GM18909 (cell line): ENCODE measurements at regions not wholly inside any gene's neighbourhood (a gene's known extent, or its start where the extent isn't known, plus 50 kb on each side); places are given as distances from the start of the nearest gene placed in this dataset.
"Not testable (repeated sequence)": the region's sequence is repeated elsewhere in the genome, so short reads cannot be mapped to it uniquely, and the experiment has no call there.

Source experiments
- ATAC-seq: cut with Tn5 transposase; IDR thresholded peaks from one replicate; pipeline ENCODE4 v1.9.1; 2021; ENCODE audit warnings: mild to moderate bottlenecking; ENCODE audit not compliant: unreplicated experiment, poor library complexity

DNA sequence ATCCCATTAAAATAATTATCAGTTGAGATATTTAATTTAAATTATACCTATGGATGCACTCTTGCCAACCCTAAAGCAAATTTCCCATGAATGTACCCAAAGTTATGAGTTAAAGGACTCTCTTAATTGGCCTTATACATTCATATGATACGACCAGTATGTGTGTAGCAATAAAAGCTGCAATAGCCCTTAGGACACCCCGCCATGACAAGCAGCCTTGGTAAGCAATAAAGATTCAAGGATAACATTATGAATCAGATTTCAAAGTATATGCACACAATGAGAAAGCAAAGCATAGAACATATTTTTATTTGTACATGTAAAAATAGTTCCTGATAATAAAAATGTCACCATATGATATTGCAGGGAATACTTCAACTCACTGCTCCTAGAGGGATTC is 1699.3 kb upstream of the CDH9 start:
- no peak for ATAC-seq

DNA sequence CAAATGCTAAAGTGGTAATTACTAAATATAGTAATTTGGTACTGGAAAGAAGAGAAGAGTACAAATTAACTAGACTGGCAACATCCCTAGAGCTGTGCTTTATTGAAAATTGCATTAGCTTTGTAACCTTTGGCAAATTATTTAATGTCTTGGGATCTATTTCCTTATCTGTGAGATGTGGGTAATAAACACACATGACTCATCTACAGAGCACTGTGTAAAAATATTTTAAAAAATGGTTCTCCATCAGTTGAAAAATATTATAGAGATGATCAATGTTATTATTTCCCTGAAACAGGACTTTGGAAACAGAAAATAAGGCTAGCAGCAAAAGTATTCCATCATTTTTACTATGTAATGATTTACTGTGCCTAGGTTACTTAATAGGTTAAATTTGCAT is 1698.8 kb upstream of the CDH9 start:
- no peak for ATAC-seq

DNA sequence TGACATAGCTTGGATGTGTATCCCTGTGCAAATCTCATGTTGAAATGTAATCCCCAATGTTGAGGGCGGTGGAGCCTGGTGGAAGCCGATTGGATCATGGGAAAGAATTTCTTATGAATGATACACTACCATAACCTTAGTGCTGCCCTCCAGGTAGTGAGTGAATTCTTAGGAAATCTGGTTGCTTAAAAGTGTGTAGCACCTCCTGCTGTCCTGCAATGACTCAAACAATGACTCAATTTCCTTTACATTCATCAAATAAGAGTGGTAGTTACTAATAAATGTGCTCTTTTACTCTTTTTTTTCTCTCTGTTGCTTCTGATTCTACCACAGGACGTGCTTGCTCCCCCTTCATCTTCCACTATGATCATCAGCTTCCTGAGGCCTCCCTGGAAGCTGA is 1696.0 kb upstream of the CDH9 start:
- ATAC-seq = no peak

DNA sequence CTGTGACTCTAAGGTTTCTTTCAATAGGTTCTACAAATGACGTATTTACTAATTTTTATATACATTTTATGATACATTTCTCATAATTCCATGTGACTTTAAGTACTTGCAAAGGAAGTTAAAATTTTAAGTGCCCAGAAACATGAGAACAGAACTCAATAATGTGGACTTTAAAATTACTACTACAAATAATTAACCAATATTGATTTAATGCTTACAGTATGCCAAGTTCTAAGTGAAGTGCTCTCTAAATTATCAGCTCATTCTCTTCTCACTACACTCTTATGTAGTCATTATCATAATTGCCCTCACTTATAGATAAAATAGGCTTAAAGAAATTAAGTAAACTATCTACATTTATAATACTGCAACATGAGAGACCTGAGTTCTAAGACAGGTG is 1690.7 kb upstream of the CDH9 start:
- no peak for ATAC-seq

- ATAC-seq = no peak
Measured at GRCh38 chr5:28726815-28727214, 1688.4 kb upstream of the CDH9 start.

DNA sequence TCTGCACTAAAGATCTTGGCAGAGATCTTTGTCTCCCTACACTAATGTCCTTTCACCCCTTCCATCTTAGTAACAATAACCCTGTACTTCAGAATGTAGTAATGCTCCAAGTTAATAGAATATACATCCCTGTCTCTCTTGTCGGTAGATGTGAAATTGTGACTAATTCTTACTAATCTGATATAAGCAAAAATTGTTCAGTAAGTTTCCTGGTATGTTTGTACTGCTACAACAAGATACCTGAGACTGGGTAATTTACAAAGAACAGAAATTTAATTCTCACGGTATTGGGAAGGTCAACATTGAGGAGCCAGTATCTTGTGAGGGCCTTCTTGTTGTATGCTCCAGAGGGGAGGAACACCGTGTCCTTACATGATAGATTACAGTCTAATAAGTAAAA is 1686.6 kb upstream of the CDH9 start:
- ATAC-seq = no peak

DNA sequence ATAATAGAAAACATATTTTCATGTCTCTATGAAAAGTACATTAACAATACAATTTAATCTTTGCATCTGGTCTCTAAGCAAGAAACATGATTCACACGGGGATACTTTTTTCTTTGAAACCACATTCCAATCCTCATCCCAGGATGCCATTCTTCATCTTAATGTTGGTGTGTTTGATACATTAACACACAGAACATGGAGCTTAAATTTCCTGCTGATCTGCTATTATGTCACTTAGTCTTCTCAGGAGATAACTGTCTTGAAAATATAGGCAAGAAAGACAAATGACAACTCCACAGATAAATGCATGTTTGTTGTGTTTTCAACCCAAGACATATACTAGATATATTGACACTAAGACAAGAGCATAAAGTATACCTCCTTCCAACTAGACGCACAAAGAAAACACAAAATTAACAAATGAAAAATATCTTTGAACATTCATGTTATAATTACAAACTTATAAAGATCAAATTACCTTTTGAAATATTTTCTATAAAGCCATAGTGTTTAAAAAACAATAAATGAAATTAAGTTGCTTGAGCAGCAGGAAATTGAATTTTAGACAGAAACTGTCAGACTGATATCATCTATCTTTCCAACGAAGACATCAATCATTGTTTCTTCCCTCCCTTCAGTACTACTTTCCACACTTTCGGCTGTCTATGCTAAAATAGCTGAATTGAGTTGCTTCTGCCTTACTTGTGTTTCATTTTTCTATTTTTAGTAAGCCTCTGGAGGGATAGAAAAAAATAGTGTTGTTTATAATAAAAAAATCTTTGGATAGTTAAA is 1676.7 kb upstream of the CDH9 start:
- no peak for ATAC-seq

DNA sequence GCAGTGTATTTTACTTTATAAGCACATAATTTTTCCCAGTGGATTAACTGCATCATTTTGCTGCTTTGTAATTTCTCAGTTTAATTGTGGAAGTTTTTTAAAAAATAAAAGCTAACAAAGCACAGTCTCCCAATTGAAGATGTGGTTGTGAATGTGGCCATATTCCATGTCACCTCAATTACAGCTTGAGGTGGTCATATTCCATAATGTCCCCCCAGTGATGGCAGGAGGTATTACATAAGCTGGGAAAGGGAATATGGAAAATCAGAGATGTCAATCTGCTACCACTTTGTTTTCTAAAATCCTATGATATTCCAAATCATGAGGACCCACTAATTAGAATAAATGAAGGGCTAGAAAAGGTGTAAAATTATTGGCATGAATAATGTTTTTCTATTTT is 1672.0 kb upstream of the CDH9 start:
- no peak for ATAC-seq

- no peak for ATAC-seq
Measured at GRCh38 chr5:28708472-28708871, 1670.1 kb upstream of the CDH9 start.

GRCh38 chr5:28707706-28708105 is 1669.3 kb upstream of the CDH9 start:
- no peak for ATAC-seq

GRCh38 chr5:28703651-28704260 is 1665.4 kb upstream of the CDH9 start:
- ATAC-seq = no peak

DNA sequence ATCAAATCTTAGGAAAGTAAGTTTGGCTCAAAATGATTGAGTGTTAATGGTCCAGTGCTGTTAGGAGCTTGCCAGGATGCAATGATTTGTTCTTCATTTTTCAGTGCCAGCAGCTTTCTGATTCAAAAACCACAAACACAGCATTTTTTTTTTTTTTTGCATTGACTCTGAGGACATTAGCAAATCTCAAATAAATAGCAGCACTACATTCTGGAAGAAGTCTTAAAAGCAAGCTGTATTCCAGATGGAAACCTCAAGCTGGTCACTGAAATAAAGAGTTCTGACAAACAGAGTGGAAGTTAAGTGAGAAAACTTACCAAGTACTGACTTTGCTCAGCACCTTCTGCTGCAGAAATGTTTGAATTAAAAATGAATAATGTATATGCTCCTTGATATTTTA is 1653.1 kb upstream of the CDH9 start:
- ATAC-seq = no peak

DNA sequence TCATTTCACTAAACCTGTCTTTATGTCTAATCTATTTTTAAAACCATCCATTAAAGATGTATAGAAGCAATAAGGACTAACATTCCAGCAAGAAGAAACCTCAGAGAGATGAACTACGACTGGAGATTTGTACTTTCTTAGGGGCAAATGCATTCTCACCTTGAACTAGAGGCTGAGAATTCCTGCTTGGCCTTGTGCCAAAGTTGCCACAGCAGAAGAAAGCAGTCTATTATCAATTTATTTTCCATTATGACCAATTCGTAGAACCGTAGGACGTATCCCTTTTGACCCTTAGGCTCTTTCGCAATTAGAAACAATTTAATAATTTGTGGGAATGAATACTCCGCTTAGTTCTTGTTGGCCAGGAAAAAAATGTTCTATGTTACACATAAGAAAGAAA is 1647.4 kb upstream of the CDH9 start:
- no peak for ATAC-seq

DNA sequence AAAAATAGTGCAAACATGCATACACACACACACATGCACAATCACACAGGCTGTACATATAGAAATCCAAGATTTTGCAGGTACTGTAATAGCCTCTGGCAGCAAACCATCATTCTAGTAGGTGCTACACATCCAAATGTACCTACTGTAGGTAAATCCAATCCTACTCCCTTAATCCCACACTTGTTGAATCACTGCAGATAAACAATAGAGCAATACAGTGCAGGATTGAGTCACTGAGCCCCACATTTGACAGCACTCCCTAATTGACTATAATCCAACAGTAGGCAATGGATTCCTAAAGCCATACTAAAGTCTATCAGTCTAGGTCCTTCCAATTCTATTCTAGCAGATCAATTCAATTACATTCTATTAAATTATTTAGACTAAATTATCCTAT is 1640.5 kb upstream of the CDH9 start:
- ATAC-seq = no peak

- no peak for ATAC-seq
Measured at GRCh38 chr5:28666110-28666509, 1627.7 kb upstream of the CDH9 start.

GRCh38 chr5:28648108-28648507 is 1609.7 kb upstream of the CDH9 start:
- ATAC-seq = no peak

DNA sequence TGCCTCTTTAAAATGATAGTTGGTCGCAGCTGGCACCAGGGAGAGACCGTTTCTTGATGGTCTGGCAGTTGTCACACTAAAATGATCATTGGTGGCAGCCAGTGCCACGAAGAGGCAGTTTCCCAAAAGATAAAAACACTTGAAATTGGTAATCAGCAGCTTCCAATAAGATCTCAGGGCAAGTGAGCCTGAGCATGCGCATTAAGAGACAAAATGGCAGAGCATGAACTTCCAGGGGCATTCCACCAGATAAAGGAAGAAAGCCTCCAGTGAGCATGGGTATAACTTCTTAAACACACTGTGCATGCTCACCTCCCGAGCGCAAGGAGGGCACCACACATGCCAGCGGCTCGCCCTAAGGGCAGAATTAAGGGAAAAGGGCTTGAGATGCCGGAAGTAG is 1594.2 kb upstream of the CDH9 start:
- no peak for ATAC-seq

DNA sequence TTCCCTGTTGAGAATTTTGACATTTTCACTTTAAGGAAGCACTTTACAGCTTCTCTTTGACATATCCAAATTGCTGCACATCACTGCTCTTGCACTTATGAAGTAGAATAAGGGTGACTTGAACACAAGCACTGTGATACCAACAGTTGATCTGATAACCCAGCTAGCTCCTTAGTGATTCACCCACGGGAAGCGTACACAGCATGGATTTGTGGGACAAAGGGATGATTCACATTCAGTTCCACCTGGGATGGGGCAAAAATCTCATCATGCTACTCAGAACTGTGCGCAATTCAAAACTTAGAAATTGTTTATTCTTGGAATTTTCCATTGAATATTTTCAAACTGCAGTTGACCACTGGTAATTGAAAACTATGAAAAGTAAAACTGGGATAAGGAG is 1565.5 kb upstream of the CDH9 start:
- no peak for ATAC-seq

DNA sequence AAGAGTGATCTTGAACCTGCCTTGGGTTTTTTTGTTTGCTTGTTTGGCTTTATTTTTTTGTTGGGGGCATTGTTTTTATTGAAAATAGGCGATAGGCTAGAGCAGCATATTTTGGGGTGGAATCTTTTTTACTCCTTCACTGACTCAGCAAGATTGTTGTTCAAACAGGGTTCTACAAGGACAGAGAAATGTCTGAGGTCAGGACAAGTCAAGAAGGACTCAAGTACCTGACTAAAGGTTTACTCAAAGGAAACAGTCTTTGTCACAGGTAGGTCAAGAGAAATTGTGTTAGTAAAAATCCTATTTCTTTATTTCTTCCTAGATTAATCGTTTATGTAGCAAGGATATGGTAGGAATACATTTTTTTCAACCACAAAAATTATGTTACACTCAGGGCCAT is 1564.0 kb upstream of the CDH9 start:
- no peak for ATAC-seq

- not testable (repeated sequence) for ATAC-seq
Measured at GRCh38 chr5:28596707-28597106, 1558.3 kb upstream of the CDH9 start.

DNA sequence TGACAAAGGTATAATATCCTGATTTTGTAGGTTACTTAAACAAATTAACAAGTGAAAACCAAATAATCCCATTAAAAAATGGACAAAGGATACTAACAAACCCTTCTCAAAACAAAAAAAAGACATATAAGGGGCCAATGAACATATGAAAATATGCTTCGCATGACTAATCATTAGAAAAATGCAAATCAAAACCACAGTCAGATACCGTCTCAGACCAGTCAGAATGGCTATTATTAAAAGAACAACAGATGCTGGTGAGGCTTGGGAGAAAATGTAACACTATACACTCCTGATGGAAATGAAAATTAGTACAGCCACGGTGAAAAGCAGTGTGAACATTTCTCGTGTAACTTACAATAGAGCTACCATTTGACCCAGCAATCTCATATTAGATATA is 1542.2 kb upstream of the CDH9 start:
- no peak for ATAC-seq

- no peak for ATAC-seq
Measured at GRCh38 chr5:28576022-28576421, 1537.6 kb upstream of the CDH9 start.
